ENCODE measurements at regions not wholly inside any gene's neighbourhood (a gene's known extent, or its start where the extent isn't known, plus 50 kb on each side); places are given as distances from the start of the nearest gene placed in this dataset.

- DNase-seq (ENCODE audit: low spot score), result no peak
- TF ChIP-seq POLR2AphosphoS5 (IDR thresholded peaks at IDR 0.05) (no peak), POLR2A (IDR thresholded peaks at IDR 0.05) (no peak), CTCF (IDR thresholded peaks at IDR 0.05) (no peak)
- Histone ChIP-seq H3K4me3 (no peak overlapping the region), H3K36me3 (no peaks in the 10 kb centered on the region), H3K27me3 (replicated peaks; ENCODE audit: insufficient read depth) (no peaks in the 10 kb centered on the region), H3K27ac (peak overlapping the region in 1 of 2 donors; percentile 19), H3K9me3 (no peaks in the 10 kb centered on the region), H3K4me1 (replicated peaks) (no peaks in the 10 kb centered on the region)
- WGBS, result 41% methylated on average over 5 of the region's 5 CpGs
- intact Hi-C loops (cut with DNase I), result no loop called here
These were observed 294.2 kb upstream of the DMRT1 start for GRCh38 chr9:547314-547713.

GRCh38 chr9:549455-549997 is 292.0 kb upstream of the DMRT1 start:
- H3K4me1 ChIP-seq (replicated peaks), result no peaks in the 10 kb centered on the region
- no peaks in the 10 kb centered on the region for H3K9me3 ChIP-seq
- WGBS, result 67% methylated on average over 12 of the region's 12 CpGs
- no peak for TF ChIP-seq CTCF (IDR thresholded peaks at IDR 0.05)
- no peak for TF ChIP-seq POLR2AphosphoS5 (IDR thresholded peaks at IDR 0.05)
- no peak for TF ChIP-seq POLR2A (IDR thresholded peaks at IDR 0.05)
- no peaks in the 10 kb centered on the region for H3K36me3 ChIP-seq
- no peak overlapping the region for H3K27ac ChIP-seq
- H3K27me3 ChIP-seq (replicated peaks; ENCODE audit: insufficient read depth), result no peaks in the 10 kb centered on the region
- no peak for DNase-seq (ENCODE audit: low spot score)
- intact Hi-C loops (cut with DNase I), result no loop called here
- no peak overlapping the region for H3K4me3 ChIP-seq

GRCh38 chr9:550333-550732 is 291.2 kb upstream of the DMRT1 start:
- Histone ChIP-seq H3K27ac (no peak overlapping the region), H3K9me3 (no peaks in the 10 kb centered on the region), H3K4me3 (no peak overlapping the region), H3K36me3 (no peaks in the 10 kb centered on the region), H3K27me3 (replicated peaks; ENCODE audit: insufficient read depth) (no peaks in the 10 kb centered on the region), H3K4me1 (replicated peaks) (no peaks in the 10 kb centered on the region)
- no peak for DNase-seq (ENCODE audit: low spot score)
- 84% methylated on average over 8 of the region's 8 CpGs for WGBS
- TF ChIP-seq CTCF (IDR thresholded peaks at IDR 0.05) (no peak), POLR2AphosphoS5 (IDR thresholded peaks at IDR 0.05) (no peak), POLR2A (IDR thresholded peaks at IDR 0.05) (no peak)
- intact Hi-C loops (cut with DNase I), result no loop called here

- no peaks in the 10 kb centered on the region for H3K4me1 ChIP-seq (replicated peaks)
- WGBS, result 65% methylated on average over 12 of the region's 12 CpGs
- no peaks in the 10 kb centered on the region for H3K27me3 ChIP-seq (replicated peaks; ENCODE audit: insufficient read depth)
- intact Hi-C loops (cut with DNase I), result no loop called here
- H3K9me3 ChIP-seq, result no peaks in the 10 kb centered on the region
- H3K4me3 ChIP-seq, result no peak overlapping the region
- no peak overlapping the region for H3K27ac ChIP-seq
- no peak for TF ChIP-seq POLR2A (IDR thresholded peaks at IDR 0.05)
- TF ChIP-seq POLR2AphosphoS5 (IDR thresholded peaks at IDR 0.05), result no peak
- TF ChIP-seq CTCF (IDR thresholded peaks at IDR 0.05), result no peak
- no peak for DNase-seq (ENCODE audit: low spot score)
- no peaks in the 10 kb centered on the region for H3K36me3 ChIP-seq
These were observed 289.2 kb upstream of the DMRT1 start for GRCh38 chr9:551986-552929.

All from prostate gland (tissue), 2 donors.